Activated CD8-positive, alpha-beta memory T cell treated with anti-CD3 and anti-CD28 coated beads, Interleukin-2, amount 10 ng/mL, durations not matched to agents 7 days and 5 days (primary cell): ENCODE measurements at regions not wholly inside any gene's neighbourhood (a gene's known extent, or its start where the extent isn't known, plus 50 kb on each side); places are given as distances from the start of the nearest gene placed in this dataset.

Source experiments
- ATAC-seq: fragments of 150-1000 bp; cut with Tn5 transposase; one replicate; pipeline ENCODE4 v1.10.0; 2021; ENCODE audit warnings: moderate library complexity
- CTCF ChIA-PET: fragments of 350-600 bp; sonication (Branson Sonifier 250); formaldehyde crosslinking; loops from one replicate; lab custom pipeline; 2021; ENCODE audit warnings: antibody characterized with exemption; lab: Charles Lee
- DNase-seq: peaks from one replicate; pipeline ENCODE4 v3.0.0-alpha.2; 2020
- H3K27ac Mint-ChIP-seq: one replicate; pipeline ENCODE4 v1.8.0; 2021; ENCODE audit warnings: mild to moderate bottlenecking, mixed read lengths
- H3K27me3 Mint-ChIP-seq: one replicate; pipeline ENCODE4 v1.8.0; 2021; ENCODE audit warnings: mixed read lengths
- H3K36me3 Mint-ChIP-seq: one replicate; pipeline ENCODE4 v1.8.0; 2021; ENCODE audit warnings: mild to moderate bottlenecking, mixed read lengths
- H3K4me1 Mint-ChIP-seq: one replicate; pipeline ENCODE4 v1.8.0; 2021; ENCODE audit warnings: mixed read lengths
- H3K4me3 Mint-ChIP-seq: one replicate; pipeline ENCODE4 v1.8.0; 2021; ENCODE audit warnings: mild to moderate bottlenecking, moderate library complexity, mixed read lengths
- H3K9me3 Mint-ChIP-seq: one replicate; pipeline ENCODE4 v1.8.0; 2022; ENCODE audit warnings: low read depth, mixed read lengths

DNA sequence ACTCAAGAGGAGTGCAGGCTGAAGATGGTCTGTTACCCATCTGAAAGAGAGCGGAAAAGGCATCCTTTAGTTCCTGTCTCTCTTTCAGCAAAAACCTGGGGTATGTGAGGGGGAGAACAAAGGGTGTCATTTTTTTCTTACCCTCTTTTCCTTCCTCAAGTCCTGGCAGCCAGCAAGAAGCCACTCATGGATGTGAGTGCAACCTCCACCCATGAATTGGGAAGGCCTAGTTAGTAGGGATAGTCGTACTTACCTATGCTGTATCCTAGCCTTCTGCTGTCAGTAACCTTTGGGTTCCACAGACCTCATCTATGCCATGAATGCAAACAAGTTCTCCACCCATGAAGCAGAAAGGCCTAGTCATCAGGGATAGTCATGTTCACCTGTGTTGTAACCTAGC is 472.8 kb downstream of the ZIC1 start:
- no peaks in the 10 kb centered on the region for H3K27me3 Mint-ChIP-seq
- H3K27ac Mint-ChIP-seq = no peak overlapping the region
- no peak overlapping the region for H3K4me3 Mint-ChIP-seq
- DNase-seq (no peak), ATAC-seq (no peak)
- no peaks in the 10 kb centered on the region for H3K36me3 Mint-ChIP-seq
- CTCF ChIA-PET = no interaction called here
- H3K4me1 Mint-ChIP-seq = no peaks in the 10 kb centered on the region
- peaks cover 13% of the 10 kb centered on the region for H3K9me3 Mint-ChIP-seq

DNA sequence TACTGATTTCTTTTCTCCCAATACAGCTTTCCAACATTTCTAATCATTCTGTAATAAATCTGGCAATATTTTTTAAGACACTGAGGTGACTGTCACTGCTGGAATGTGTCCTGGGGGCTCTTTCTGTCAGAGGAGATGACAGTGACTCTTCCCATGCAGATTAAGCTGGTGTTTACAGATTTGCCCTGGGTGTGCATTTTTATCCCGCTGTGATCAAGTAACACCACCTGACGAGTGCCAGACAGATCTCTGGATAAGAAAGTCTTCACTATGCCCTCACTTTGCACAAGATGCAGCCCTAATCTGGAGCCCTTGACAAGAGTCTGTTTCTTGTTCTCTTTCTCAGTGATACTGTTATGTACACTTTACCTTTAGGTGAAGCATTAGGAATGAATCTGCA is 477.7 kb downstream of the ZIC1 start:
- no peak for DNase-seq
- H3K4me1 Mint-ChIP-seq = no peaks in the 10 kb centered on the region
- no peak overlapping the region for H3K4me3 Mint-ChIP-seq
- H3K27ac Mint-ChIP-seq = no peak overlapping the region
- no peaks in the 10 kb centered on the region for H3K36me3 Mint-ChIP-seq
- H3K27me3 Mint-ChIP-seq = no peaks in the 10 kb centered on the region
- peaks cover 3% of the 10 kb centered on the region for H3K9me3 Mint-ChIP-seq
- ATAC-seq = no peak
- CTCF ChIA-PET = no interaction called here

DNA sequence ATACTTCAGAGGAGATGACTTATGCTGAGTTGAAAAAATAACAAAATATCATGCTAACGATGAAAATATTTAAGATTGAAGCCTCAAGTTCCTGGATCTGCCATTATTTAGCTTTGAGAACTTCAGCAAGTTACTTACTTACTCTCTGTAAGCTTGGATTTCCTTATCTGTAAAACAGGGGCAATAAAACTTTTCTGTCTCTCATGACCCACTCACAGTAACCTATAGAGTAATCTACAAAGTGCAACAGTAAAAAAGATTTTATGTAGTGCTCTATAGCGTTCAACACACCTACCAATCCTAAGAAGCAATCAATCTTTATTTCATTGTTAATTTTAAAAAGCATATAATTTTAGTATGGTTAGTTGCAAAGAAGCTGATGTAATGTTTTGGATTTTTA is 478.6 kb downstream of the ZIC1 start:
- H3K4me1 Mint-ChIP-seq = no peaks in the 10 kb centered on the region
- H3K27ac Mint-ChIP-seq = no peak overlapping the region
- no peaks in the 10 kb centered on the region for H3K27me3 Mint-ChIP-seq
- ATAC-seq (no peak), DNase-seq (no peak)
- no peaks in the 10 kb centered on the region for H3K36me3 Mint-ChIP-seq
- H3K9me3 Mint-ChIP-seq = peaks cover 2% of the 10 kb centered on the region
- no peak overlapping the region for H3K4me3 Mint-ChIP-seq
- CTCF ChIA-PET = no interaction called here

DNA sequence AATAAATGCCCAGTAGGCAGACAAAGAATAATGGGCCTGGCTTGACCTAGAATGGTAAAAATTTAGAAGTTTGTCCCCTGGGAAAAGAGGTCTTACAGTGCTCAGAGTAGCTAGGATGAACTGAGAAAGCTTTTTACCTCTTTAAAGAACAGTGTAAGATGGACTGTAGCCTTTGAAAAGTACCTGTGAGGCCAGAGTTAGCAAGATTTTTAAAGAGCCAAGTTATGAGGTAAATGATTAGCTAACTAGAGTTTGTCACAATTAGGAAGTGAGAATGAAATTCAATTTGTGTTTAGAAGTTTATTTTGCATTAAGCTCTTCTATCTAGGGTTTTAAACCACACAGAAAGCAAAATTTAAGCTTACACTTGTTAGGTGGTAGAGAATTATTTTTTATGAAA is 480.9 kb downstream of the ZIC1 start:
- CTCF ChIA-PET = no interaction called here
- DNase-seq (no peak), ATAC-seq (no peak)
- no peaks in the 10 kb centered on the region for H3K4me1 Mint-ChIP-seq
- no peak overlapping the region for H3K27ac Mint-ChIP-seq
- H3K4me3 Mint-ChIP-seq = no peak overlapping the region
- H3K36me3 Mint-ChIP-seq = no peaks in the 10 kb centered on the region
- no peaks in the 10 kb centered on the region for H3K27me3 Mint-ChIP-seq
- H3K9me3 Mint-ChIP-seq = peaks cover 2% of the 10 kb centered on the region

DNA sequence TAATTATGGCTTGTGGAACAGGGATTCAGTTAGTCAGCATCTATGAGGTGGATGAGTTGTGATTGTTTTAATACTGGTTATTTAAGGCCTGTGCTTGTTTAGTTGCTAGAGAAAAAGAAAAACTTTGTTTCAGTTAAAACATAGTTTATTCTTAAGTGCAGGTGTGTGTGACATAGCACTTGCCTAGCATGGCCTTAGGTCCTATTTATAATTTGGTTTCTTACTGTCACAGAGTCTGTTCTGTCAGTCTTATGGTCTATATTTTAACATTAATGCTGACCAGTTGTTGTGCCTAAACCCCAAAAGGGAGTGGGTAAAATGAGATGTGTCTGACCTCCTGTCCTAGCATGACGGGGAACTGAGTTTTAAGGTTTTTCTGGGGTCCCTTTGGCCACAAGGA is 486.3 kb downstream of the ZIC1 start:
- Mint-ChIP-seq H3K27me3 (no peaks in the 10 kb centered on the region), H3K9me3 (peaks cover 4% of the 10 kb centered on the region), H3K4me3 (no peak overlapping the region), H3K36me3 (no peaks in the 10 kb centered on the region), H3K27ac (no peak overlapping the region), H3K4me1 (no peaks in the 10 kb centered on the region)
- DNase-seq = no peak
- CTCF ChIA-PET = no interaction called here
- no peak for ATAC-seq

DNA sequence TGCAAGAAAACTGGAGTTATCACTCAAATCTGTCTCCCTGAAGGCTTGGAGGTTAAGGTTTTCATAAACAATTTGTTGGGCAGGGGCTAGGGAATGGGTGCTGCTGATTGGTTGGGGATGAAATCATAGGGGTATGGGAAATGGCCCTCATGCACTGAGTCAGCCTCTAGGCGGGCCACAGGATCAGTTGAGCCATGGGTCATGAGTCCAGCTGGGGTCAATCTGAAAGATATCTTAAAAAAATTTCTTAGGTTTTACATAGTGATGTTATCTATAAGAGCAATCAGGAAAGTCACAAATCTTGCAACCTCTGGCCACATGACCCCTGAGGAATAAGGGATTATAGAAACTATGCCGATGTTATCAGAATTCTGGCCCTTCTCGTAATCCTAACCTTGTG is 491.7 kb downstream of the ZIC1 start:
- no peak overlapping the region for H3K4me3 Mint-ChIP-seq
- no peak overlapping the region for H3K27ac Mint-ChIP-seq
- ATAC-seq = no peak
- H3K4me1 Mint-ChIP-seq = no peaks in the 10 kb centered on the region
- DNase-seq = no peak
- CTCF ChIA-PET = no interaction called here
- H3K36me3 Mint-ChIP-seq = no peaks in the 10 kb centered on the region
- peaks cover 2% of the 10 kb centered on the region for H3K9me3 Mint-ChIP-seq
- H3K27me3 Mint-ChIP-seq = no peaks in the 10 kb centered on the region

DNA sequence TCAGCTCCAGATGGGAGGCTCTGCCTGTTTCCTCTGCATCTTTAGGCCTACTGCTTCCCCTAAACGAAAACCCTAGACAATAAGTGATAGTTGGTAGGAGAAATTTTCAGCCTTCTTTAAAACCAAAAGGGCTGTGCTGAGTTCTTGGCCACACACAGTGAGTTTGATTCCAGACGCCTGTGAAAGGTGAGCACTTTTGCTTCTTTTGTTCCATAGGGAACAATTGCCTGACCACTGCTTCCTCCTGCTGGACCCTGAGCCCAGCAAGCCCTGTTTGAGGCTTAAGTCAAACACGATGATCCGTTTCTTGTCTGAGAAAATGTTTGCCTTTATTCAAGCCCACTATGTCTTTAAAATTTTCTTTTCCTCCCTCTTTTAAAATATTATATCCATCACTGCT is 493.9 kb downstream of the ZIC1 start:
- H3K36me3 Mint-ChIP-seq = no peaks in the 10 kb centered on the region
- no peak for ATAC-seq
- no peaks in the 10 kb centered on the region for H3K27me3 Mint-ChIP-seq
- no peak for DNase-seq
- no peaks in the 10 kb centered on the region for H3K4me1 Mint-ChIP-seq
- no peak overlapping the region for H3K4me3 Mint-ChIP-seq
- no peaks in the 10 kb centered on the region for H3K9me3 Mint-ChIP-seq
- H3K27ac Mint-ChIP-seq = no peak overlapping the region
- CTCF ChIA-PET = no interaction called here

DNA sequence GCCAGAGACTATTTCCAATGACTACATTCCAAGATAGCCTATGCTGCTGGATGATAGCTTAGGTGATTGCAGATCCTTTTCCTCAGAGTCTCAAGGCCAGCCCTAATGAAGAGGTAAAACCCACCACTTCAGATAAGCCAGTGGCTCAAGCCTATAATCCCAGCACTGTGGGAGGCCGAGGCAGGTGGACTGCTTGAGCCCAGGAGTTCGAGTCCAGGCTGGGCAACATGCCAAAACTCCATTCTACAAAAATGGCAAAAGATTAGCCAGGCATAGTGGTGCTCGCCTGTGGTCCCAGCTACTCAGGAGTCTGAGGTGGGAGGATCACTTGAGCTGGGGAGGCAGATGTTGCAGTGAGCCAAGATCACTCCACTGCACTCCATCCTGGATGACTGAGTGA is 495.3 kb downstream of the ZIC1 start:
- ATAC-seq = no peak
- CTCF ChIA-PET = no interaction called here
- no peak overlapping the region for H3K27ac Mint-ChIP-seq

DNA sequence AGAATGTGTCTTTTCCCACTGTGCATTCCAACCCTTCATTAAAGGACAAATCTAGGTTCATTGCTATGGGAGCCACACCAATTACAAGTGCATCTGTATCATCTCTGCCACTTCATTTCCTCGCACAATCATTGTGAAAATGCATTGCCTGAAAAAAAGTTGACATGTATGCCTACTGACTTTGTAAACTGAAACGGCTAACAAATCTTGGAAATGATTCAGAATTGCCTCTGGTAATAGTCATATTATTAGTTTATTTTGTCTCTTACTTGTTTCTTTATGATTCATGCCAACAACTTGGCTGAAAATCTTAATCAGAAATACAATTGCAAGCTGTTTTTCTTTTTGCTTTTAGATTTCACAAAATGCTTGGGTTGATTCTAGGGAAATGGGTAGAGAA is 497.1 kb downstream of the ZIC1 start:
- no peaks in the 10 kb centered on the region for H3K27me3 Mint-ChIP-seq
- DNase-seq (no peak), ATAC-seq (no peak)
- H3K4me1 Mint-ChIP-seq = no peaks in the 10 kb centered on the region
- H3K4me3 Mint-ChIP-seq = no peak overlapping the region
- H3K27ac Mint-ChIP-seq = no peak overlapping the region
- no peaks in the 10 kb centered on the region for H3K36me3 Mint-ChIP-seq
- CTCF ChIA-PET = no interaction called here
- peaks cover 2% of the 10 kb centered on the region for H3K9me3 Mint-ChIP-seq

More for the DNA sequence above, 495.3 kb downstream of the ZIC1 start:
- DNase-seq = no peak
- no peaks in the 10 kb centered on the region for H3K36me3 Mint-ChIP-seq
- no peaks in the 10 kb centered on the region for H3K27me3 Mint-ChIP-seq
- H3K4me3 Mint-ChIP-seq = no peak overlapping the region
- no peaks in the 10 kb centered on the region for H3K4me1 Mint-ChIP-seq
- no peaks in the 10 kb centered on the region for H3K9me3 Mint-ChIP-seq

DNA sequence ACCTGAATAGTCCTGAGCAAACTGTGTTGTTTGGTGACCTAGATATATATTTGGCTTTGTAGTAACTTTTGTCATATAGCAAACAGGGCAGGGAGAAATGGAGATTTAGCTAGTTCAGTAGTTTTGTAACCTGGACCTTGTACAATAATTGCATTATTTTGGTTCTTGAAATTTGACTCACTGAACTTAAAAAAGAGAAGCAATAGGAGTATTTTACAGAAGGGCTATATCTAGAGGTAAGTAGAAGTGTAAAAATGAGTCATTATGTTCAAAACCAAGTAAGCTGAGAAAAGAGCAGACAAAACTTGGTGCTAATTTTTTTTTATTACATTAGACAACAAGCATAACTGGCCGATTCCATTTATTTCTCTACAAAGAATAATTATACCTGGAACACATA is 505.4 kb downstream of the ZIC1 start:
- Mint-ChIP-seq H3K4me3 (no peak overlapping the region), H3K27ac (no peak overlapping the region)

DNA sequence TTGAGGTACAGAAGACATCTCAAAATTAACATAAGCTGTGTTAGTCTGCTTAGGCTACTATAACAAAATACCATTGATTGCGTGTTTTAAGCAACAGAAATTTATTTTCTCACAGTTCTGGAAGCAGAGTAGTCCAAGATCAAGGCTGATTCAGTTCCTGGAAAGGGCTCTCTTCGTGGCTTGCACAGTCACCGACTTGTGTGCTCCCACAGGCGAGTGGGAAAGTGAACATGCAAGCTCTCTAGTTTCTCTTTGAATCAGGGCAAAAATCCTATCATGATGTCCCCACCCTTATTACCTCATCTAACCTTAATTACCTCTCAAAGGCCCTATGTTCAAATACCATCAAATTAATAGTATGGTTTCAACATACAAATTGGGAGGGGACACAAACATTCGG is 505.9 kb downstream of the ZIC1 start:
- CTCF ChIA-PET = no interaction called here
- H3K36me3 Mint-ChIP-seq = no peaks in the 10 kb centered on the region
- H3K4me3 Mint-ChIP-seq = no peak overlapping the region
- no peak for ATAC-seq
- H3K9me3 Mint-ChIP-seq = peaks cover 2% of the 10 kb centered on the region
- no peak for DNase-seq
- no peak overlapping the region for H3K27ac Mint-ChIP-seq
- no peaks in the 10 kb centered on the region for H3K4me1 Mint-ChIP-seq
- H3K27me3 Mint-ChIP-seq = no peaks in the 10 kb centered on the region

More for the DNA sequence above, 505.4 kb downstream of the ZIC1 start:
- H3K9me3 Mint-ChIP-seq = peaks cover 2% of the 10 kb centered on the region
- CTCF ChIA-PET = no interaction called here
- no peaks in the 10 kb centered on the region for H3K4me1 Mint-ChIP-seq
- DNase-seq = no peak
- ATAC-seq = no peak
- no peaks in the 10 kb centered on the region for H3K36me3 Mint-ChIP-seq
- no peaks in the 10 kb centered on the region for H3K27me3 Mint-ChIP-seq

DNA sequence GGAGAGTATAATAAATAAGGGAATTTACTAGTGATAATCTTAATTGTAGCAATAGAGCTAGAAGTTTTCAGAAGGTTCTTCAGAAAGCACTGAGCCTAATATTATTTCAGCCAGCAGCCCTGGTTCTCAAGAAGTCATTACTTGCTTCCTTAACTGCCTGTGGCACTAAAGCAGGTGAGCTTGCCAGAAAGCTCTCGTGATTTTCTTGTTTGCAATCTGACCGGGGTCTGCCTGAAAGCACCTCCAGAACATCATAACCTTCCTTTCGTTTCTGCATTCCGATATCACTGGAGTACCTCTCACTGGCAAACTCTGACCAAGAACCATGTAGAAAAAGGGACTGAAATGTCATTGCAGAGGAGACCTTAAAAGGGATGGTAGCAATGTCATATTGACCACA is 510.3 kb downstream of the ZIC1 start:
- H3K27ac Mint-ChIP-seq = no peak overlapping the region
- DNase-seq (no peak), ATAC-seq (no peak)
- H3K4me3 Mint-ChIP-seq = no peak overlapping the region
- no peaks in the 10 kb centered on the region for H3K9me3 Mint-ChIP-seq
- H3K27me3 Mint-ChIP-seq = no peaks in the 10 kb centered on the region
- H3K36me3 Mint-ChIP-seq = no peaks in the 10 kb centered on the region
- no peaks in the 10 kb centered on the region for H3K4me1 Mint-ChIP-seq
- CTCF ChIA-PET = no interaction called here

DNA sequence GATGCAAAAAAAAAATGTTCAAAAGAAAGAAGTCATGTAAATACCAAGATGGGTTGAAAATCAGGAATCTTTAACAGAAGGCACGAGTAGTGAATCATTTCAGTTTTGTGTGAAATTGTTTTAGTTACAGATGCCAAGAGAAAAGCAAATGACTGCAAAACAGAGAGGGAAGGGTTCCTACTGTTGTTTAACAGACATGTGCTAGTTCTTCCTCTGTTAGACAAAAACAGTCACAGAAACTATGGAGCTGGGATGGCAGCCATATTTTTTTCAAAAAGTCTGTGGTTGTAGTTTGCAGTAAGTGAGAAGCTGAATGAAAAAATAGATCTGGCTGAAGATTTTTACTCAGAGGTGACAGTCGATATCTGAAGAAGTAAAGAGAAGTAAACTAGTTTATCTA is 511.9 kb downstream of the ZIC1 start:
- Mint-ChIP-seq H3K4me3 (no peak overlapping the region), H3K4me1 (no peaks in the 10 kb centered on the region), H3K36me3 (no peaks in the 10 kb centered on the region), H3K27ac (no peak overlapping the region), H3K27me3 (no peaks in the 10 kb centered on the region), H3K9me3 (peaks cover 3% of the 10 kb centered on the region)
- no peak for ATAC-seq
- no peak for DNase-seq
- CTCF ChIA-PET = no interaction called here

DNA sequence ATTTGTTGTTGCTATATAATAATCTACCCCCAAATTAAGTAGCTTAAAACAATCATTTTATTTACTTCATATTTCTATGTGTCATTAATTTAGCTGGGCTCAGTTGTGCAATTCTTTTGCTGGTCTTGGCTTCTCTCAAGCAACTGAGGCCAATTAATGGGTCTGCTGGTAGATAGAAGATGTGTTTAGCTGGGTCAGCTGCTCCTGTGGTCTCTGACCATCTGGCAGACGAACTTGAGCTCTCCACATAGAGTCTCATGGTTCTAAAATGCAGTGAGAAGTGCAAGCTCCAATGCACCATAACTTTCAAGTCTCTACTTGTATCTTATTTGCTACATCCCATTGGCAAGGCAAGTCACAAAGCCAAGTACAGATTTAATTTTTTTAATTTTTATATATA is 515.6 kb downstream of the ZIC1 start:
- peaks cover 3% of the 10 kb centered on the region for H3K9me3 Mint-ChIP-seq
- H3K27ac Mint-ChIP-seq = no peak overlapping the region
- H3K27me3 Mint-ChIP-seq = no peaks in the 10 kb centered on the region
- H3K4me3 Mint-ChIP-seq = no peak overlapping the region
- H3K4me1 Mint-ChIP-seq = no peaks in the 10 kb centered on the region
- CTCF ChIA-PET = no interaction called here
- ATAC-seq (no peak), DNase-seq (no peak)
- no peaks in the 10 kb centered on the region for H3K36me3 Mint-ChIP-seq

DNA sequence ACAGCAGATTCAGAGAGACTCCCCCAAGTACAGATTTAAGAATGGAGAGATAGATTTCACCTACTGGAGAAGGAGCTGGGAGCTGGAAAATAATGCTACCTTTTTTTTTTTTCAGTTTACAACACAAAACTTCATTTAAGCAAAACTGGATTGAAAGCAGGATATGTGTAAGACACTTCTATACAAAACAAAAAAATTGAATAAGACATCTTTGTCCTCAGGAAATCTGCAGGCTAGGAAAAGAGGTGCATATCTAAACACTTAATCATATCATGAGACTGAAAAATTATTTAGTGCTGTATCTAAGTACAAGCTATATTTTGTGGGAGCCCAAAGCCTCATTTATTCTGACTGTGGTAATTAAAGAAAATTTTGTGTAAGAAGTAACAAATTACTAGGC is 516.1 kb downstream of the ZIC1 start:
- no peak overlapping the region for H3K4me3 Mint-ChIP-seq
- ATAC-seq (no peak), DNase-seq (no peak)
- H3K9me3 Mint-ChIP-seq = peaks cover 3% of the 10 kb centered on the region
- H3K27me3 Mint-ChIP-seq = no peaks in the 10 kb centered on the region
- CTCF ChIA-PET = no interaction called here
- no peaks in the 10 kb centered on the region for H3K4me1 Mint-ChIP-seq
- H3K36me3 Mint-ChIP-seq = no peaks in the 10 kb centered on the region
- H3K27ac Mint-ChIP-seq = no peak overlapping the region
